Cerebellar nuclear complex (tissue), 1 donor: ENCODE measurements at regions not wholly inside any gene's neighbourhood (a gene's known extent, or its start where the extent isn't known, plus 50 kb on each side); places are given as distances from the start of the nearest gene placed in this dataset.
"Not testable (repeated sequence)": the region's sequence is repeated elsewhere in the genome, so short reads cannot be mapped to it uniquely, and the experiment has no call there.

ENCODE experiments used
- DNase-seq, 2 experiments: peaks; one replicate each; lab custom pipeline; 2025; lab: John Stamatoyannopoulos, UW

GRCh38 chr13:79187917-79188690 lies 218.0 kb downstream of the RBM26 start:
- DNase-seq = no peak

GRCh38 chr13:79185580-79185979 lies 220.5 kb downstream of the RBM26 start:
- DNase-seq = no peak

GRCh38 chr13:79183231-79183630 lies 222.8 kb downstream of the RBM26 start:
- no peak for DNase-seq

- DNase-seq = not testable (repeated sequence)
These were observed 232.4 kb downstream of the RBM26 start for GRCh38 chr13:79173691-79174090.

GRCh38 chr13:79172924-79173323 lies 233.1 kb downstream of the RBM26 start:
- not testable (repeated sequence) for DNase-seq

GRCh38 chr13:79171141-79172061 lies 234.7 kb downstream of the RBM26 start:
- no peak for DNase-seq

- no peak for DNase-seq
These were observed 245.2 kb downstream of the RBM26 start for GRCh38 chr13:79160818-79161217.

- DNase-seq = no peak
These were observed 250.2 kb downstream of the RBM26 start for GRCh38 chr13:79155883-79156282.

GRCh38 chr13:79149210-79149609 lies 256.8 kb downstream of the RBM26 start:
- DNase-seq = no peak

GRCh38 chr13:79141082-79141481 lies 265.0 kb downstream of the RBM26 start:
- no peak for DNase-seq

- no peak for DNase-seq
These were observed 277.9 kb downstream of the RBM26 start for GRCh38 chr13:79128158-79128557.

- DNase-seq = no peak
These were observed 279.3 kb downstream of the RBM26 start for GRCh38 chr13:79126706-79127105.

- DNase-seq = no peak
These were observed 281.9 kb downstream of the RBM26 start for GRCh38 chr13:79124183-79124582.

GRCh38 chr13:79121286-79121685 lies 284.8 kb downstream of the RBM26 start:
- DNase-seq = no peak

- DNase-seq = no peak
These were observed 286.4 kb downstream of the RBM26 start for GRCh38 chr13:79119578-79120107.

GRCh38 chr13:79112016-79112415 lies 294.0 kb downstream of the RBM26 start:
- no peak for DNase-seq

GRCh38 chr13:79108914-79109643 lies 297.0 kb downstream of the RBM26 start:
- no peak for DNase-seq

GRCh38 chr13:79098596-79098995 lies 307.5 kb downstream of the RBM26 start:
- DNase-seq = no peak

- no peak for DNase-seq
These were observed 308.9 kb downstream of the RBM26 start for GRCh38 chr13:79097201-79097600.

- DNase-seq = no peak
These were observed 310.0 kb downstream of the RBM26 start for GRCh38 chr13:79096099-79096498.

GRCh38 chr13:79090552-79091124 lies 315.4 kb downstream of the RBM26 start:
- DNase-seq = no peak
